ENCODE measurements at regions not wholly inside any gene's neighbourhood (a gene's known extent, or its start where the extent isn't known, plus 50 kb on each side); places are given as distances from the start of the nearest gene placed in this dataset.

GRCh38 chr7:148524479-148525224 lies 65.9 kb upstream of the C7orf33 start:
- WGBS (ENCODE audit: insufficient coverage, low coverage, low lambda C conversion rate, missing lambda C conversion rate) = 32% methylated on average over 7 of the region's 7 CpGs
- intact Hi-C loops (cut with DNase I) = no loop called here
- Histone ChIP-seq H3K4me1 (no peaks in the 10 kb centered on the region), H3K36me3 (no peaks in the 10 kb centered on the region), H3K4me3 (no peak overlapping the region), H3K9me3 (no peaks in the 10 kb centered on the region), H3K27ac (no peak overlapping the region), H3K27me3 (no peaks in the 10 kb centered on the region)
- TF ChIP-seq POLR2A (IDR thresholded peaks at IDR 0.05) = no peak
- TF ChIP-seq, protein P1, sequence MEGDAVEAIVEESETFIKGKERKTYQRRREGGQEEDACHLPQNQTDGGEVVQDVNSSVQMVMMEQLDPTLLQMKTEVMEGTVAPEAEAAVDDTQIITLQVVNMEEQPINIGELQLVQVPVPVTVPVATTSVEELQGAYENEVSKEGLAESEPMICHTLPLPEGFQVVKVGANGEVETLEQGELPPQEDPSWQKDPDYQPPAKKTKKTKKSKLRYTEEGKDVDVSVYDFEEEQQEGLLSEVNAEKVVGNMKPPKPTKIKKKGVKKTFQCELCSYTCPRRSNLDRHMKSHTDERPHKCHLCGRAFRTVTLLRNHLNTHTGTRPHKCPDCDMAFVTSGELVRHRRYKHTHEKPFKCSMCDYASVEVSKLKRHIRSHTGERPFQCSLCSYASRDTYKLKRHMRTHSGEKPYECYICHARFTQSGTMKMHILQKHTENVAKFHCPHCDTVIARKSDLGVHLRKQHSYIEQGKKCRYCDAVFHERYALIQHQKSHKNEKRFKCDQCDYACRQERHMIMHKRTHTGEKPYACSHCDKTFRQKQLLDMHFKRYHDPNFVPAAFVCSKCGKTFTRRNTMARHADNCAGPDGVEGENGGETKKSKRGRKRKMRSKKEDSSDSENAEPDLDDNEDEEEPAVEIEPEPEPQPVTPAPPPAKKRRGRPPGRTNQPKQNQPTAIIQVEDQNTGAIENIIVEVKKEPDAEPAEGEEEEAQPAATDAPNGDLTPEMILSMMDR (IDR thresholded peaks at IDR 0.05) = no peak
- ATAC-seq (peak in 1 of 4 donors; percentile 20), DNase-seq (no peak)

GRCh38 chr7:148527717-148528168 lies 62.8 kb upstream of the C7orf33 start:
- DNase-seq (peak; percentile 71 to 80 (median 76)), ATAC-seq (peak; percentile 90 to 100 (median 96))
- no peaks in the 10 kb centered on the region for H3K36me3 ChIP-seq
- H3K4me3 ChIP-seq = no peak overlapping the region
- no peak overlapping the region for H3K27ac ChIP-seq
- H3K9me3 ChIP-seq = no peaks in the 10 kb centered on the region
- no peaks in the 10 kb centered on the region for H3K27me3 ChIP-seq
- intact Hi-C loops (cut with DNase I) = no loop called here
- H3K4me1 ChIP-seq = no peaks in the 10 kb centered on the region
- no peak for TF ChIP-seq POLR2A (IDR thresholded peaks at IDR 0.05)
- TF ChIP-seq, protein P1 (IDR thresholded peaks at IDR 0.05) = peak; percentile 60 to 74 (median 72)
- 16% methylated on average over 6 of the region's 6 CpGs for WGBS (ENCODE audit: insufficient coverage, low coverage, low lambda C conversion rate, missing lambda C conversion rate)

- H3K4me1 ChIP-seq = no peaks in the 10 kb centered on the region
- peak in 2 of 4 donors; percentile 35 to 41 for ATAC-seq
- H3K36me3 ChIP-seq = no peaks in the 10 kb centered on the region
- no peaks in the 10 kb centered on the region for H3K9me3 ChIP-seq
- TF ChIP-seq, protein P1 (IDR thresholded peaks at IDR 0.05) = no peak
- TF ChIP-seq POLR2A (IDR thresholded peaks at IDR 0.05) = no peak
- no peak overlapping the region for H3K4me3 ChIP-seq
- intact Hi-C loops (cut with DNase I) = no loop called here
- no peak for DNase-seq
- 25% methylated on average over 5 of the region's 9 CpGs for WGBS (ENCODE audit: insufficient coverage, low coverage, low lambda C conversion rate, missing lambda C conversion rate)
- no peaks in the 10 kb centered on the region for H3K27me3 ChIP-seq
- no peak overlapping the region for H3K27ac ChIP-seq
These were observed 55.3 kb upstream of the C7orf33 start for GRCh38 chr7:148535217-148535616.

DNA sequence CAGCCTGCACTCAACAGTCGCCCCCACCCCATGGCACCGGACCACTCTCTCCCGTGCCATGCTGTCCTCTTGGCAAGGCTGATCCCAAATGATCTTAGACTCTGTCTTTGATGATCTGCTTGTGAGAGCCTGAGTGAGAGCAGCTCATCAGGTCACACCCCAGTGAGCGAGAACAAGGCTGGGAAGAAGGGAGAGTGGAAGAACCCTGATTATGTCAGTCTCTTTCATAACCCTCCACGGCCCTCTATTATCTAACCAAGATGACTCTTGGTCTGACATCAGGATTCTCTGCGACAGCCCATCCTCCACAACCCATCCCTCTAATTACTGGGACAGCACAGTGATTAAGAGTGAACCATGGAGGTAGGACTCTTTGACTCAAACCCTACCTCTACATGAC lies 53.1 kb upstream of the C7orf33 start:
- no peak for DNase-seq
- H3K4me3 ChIP-seq = no peak overlapping the region
- ATAC-seq = no peak
- intact Hi-C loops (cut with DNase I) = no loop called here
- TF ChIP-seq, protein P1 (IDR thresholded peaks at IDR 0.05) = no peak
- no peak for TF ChIP-seq POLR2A (IDR thresholded peaks at IDR 0.05)
- no peaks in the 10 kb centered on the region for H3K36me3 ChIP-seq
- no peak overlapping the region for H3K27ac ChIP-seq
- H3K9me3 ChIP-seq = no peaks in the 10 kb centered on the region
- no peaks in the 10 kb centered on the region for H3K4me1 ChIP-seq
- H3K27me3 ChIP-seq = no peaks in the 10 kb centered on the region
- 74% methylated on average over 6 of the region's 6 CpGs for WGBS (ENCODE audit: insufficient coverage, low coverage, low lambda C conversion rate, missing lambda C conversion rate)
